ENCODE measurements at regions not wholly inside any gene's neighbourhood (a gene's known extent, or its start where the extent isn't known, plus 50 kb on each side); places are given as distances from the start of the nearest gene placed in this dataset.

- Mint-ChIP-seq H3K4me3 (no peak overlapping the region), H3K27ac (no peak overlapping the region), H3K36me3 (ENCODE audit: low read depth) (no peaks in the 10 kb centered on the region), H3K27me3 (ENCODE audit: low read depth, poor library complexity) (peaks cover 12% of the 10 kb centered on the region), H3K9me3 (peaks cover 5% of the 10 kb centered on the region), H3K4me1 (peaks cover 26% of the 10 kb centered on the region)
- no peak for TF ChIP-seq CTCF (IDR thresholded peaks at IDR 0.05)
- no peak for DNase-seq
These were observed 190.4 kb upstream of the NEBL start for GRCh38 chr10:21087476-21087875.

- Mint-ChIP-seq H3K27ac (peak overlapping the region; percentile 56), H3K4me3 (no peak overlapping the region), H3K27me3 (ENCODE audit: low read depth, poor library complexity) (peaks cover 12% of the 10 kb centered on the region), H3K9me3 (peaks cover 5% of the 10 kb centered on the region), H3K36me3 (ENCODE audit: low read depth) (no peaks in the 10 kb centered on the region), H3K4me1 (peaks cover 20% of the 10 kb centered on the region)
- DNase-seq = no peak
- no peak for TF ChIP-seq CTCF (IDR thresholded peaks at IDR 0.05)
These were observed 187.6 kb upstream of the NEBL start for GRCh38 chr10:21084700-21085099.

GRCh38 chr10:21083861-21084260 is 186.8 kb upstream of the NEBL start:
- peaks cover 21% of the 10 kb centered on the region for H3K4me1 Mint-ChIP-seq
- H3K36me3 Mint-ChIP-seq (ENCODE audit: low read depth) = no peaks in the 10 kb centered on the region
- H3K27ac Mint-ChIP-seq = no peak overlapping the region
- peaks cover 17% of the 10 kb centered on the region for H3K27me3 Mint-ChIP-seq (ENCODE audit: low read depth, poor library complexity)
- H3K4me3 Mint-ChIP-seq = no peak overlapping the region
- no peak for DNase-seq
- no peak for TF ChIP-seq CTCF (IDR thresholded peaks at IDR 0.05)
- peaks cover 5% of the 10 kb centered on the region for H3K9me3 Mint-ChIP-seq

- H3K27me3 Mint-ChIP-seq (ENCODE audit: low read depth, poor library complexity) = peaks cover 9% of the 10 kb centered on the region
- H3K27ac Mint-ChIP-seq = no peak overlapping the region
- no peak overlapping the region for H3K4me3 Mint-ChIP-seq
- no peaks in the 10 kb centered on the region for H3K36me3 Mint-ChIP-seq (ENCODE audit: low read depth)
- peaks cover 5% of the 10 kb centered on the region for H3K9me3 Mint-ChIP-seq
- DNase-seq = no peak
- no peak for TF ChIP-seq CTCF (IDR thresholded peaks at IDR 0.05)
- peaks cover 33% of the 10 kb centered on the region for H3K4me1 Mint-ChIP-seq
These were observed 185.1 kb upstream of the NEBL start for GRCh38 chr10:21082206-21082605.

GRCh38 chr10:21080261-21080660 is 183.2 kb upstream of the NEBL start:
- Mint-ChIP-seq H3K4me1 (peaks cover 46% of the 10 kb centered on the region), H3K4me3 (no peak overlapping the region), H3K36me3 (ENCODE audit: low read depth) (no peaks in the 10 kb centered on the region), H3K27me3 (ENCODE audit: low read depth, poor library complexity) (peaks cover 9% of the 10 kb centered on the region), H3K27ac (no peak overlapping the region), H3K9me3 (no peaks in the 10 kb centered on the region)
- no peak for TF ChIP-seq CTCF (IDR thresholded peaks at IDR 0.05)
- no peak for DNase-seq

GRCh38 chr10:21079330-21079658 is 182.2 kb upstream of the NEBL start:
- Mint-ChIP-seq H3K27me3 (ENCODE audit: low read depth, poor library complexity) (peaks cover 9% of the 10 kb centered on the region), H3K27ac (no peak overlapping the region), H3K9me3 (no peaks in the 10 kb centered on the region), H3K36me3 (ENCODE audit: low read depth) (no peaks in the 10 kb centered on the region), H3K4me3 (no peak overlapping the region), H3K4me1 (peaks cover 40% of the 10 kb centered on the region)
- no peak for DNase-seq
- TF ChIP-seq CTCF (IDR thresholded peaks at IDR 0.05) = no peak
